ENCODE measurements at regions not wholly inside any gene's neighbourhood (a gene's known extent, or its start where the extent isn't known, plus 50 kb on each side); places are given as distances from the start of the nearest gene placed in this dataset.
A peak's percentile ranks its signal among the peaks of the same experiment; 100 is the strongest.

DNA sequence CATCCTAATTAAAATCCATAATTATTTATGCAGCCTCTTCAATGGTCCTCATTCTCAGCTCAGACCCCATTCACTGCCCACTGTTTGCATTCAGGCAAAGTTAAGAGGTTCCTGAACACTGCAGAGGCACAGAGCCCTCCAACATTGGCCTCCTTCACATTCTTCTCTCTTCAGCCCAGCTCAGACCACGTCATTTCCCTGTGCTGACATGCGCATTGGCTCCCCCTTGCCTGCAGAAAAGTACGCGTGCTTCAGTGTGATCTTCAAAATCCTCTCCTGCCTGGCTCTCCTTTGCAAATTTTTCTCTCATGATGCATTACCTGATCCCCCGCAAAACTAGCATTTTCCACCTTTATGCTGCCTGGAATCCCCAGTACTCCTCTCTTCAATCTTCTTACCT lies 552.3 kb downstream of the NTRK3 start:
- 86% methylated on average over 5 of the region's 5 CpGs; no CpG with 5 or more reads in 1 of the 2 experiments for WGBS, 2 experiments (ENCODE audit: extremely low coverage in 1 of 2, insufficient coverage in 1 of 2, insufficient read length in 1 of 2, insufficient replicate concordance in 2 of 2, low coverage in 1 of 2, low lambda C conversion rate in 2 of 2, missing lambda C conversion rate in 1 of 2)
- H2BK20ac ChIP-seq (ENCODE audit: low read length): no peak overlapping the region
- H3K27me3 ChIP-seq (replicated peaks in 1 of 4; ENCODE audit: control insufficient read depth in 3 of 4, extremely low read depth in 1 of 4, insufficient read depth in 3 of 4, low read length in 3 of 4): no peaks in the 10 kb centered on the region
- no peaks in the 10 kb centered on the region for H4K20me1 ChIP-seq (replicated peaks in 1 of 2; ENCODE audit: control insufficient read depth in 1 of 2, insufficient read depth in 2 of 2, low read length in 2 of 2)
- H3K4me2 ChIP-seq (ENCODE audit: insufficient read depth in 1 of 2, low read depth in 2 of 2, low read length in 2 of 2): no peak overlapping the region
- H3K14ac ChIP-seq (ENCODE audit: insufficient read length): no peak overlapping the region
- H2BK5ac ChIP-seq (ENCODE audit: low read depth, low read length): no peak overlapping the region
- no peaks in the 10 kb centered on the region for H3K79me2 ChIP-seq (ENCODE audit: control insufficient read depth in 1 of 2, insufficient read depth in 2 of 2, low read length in 2 of 2)
- peaks cover 0 to 2% (median 0%) of the 10 kb centered on the region in 4 experiments; a peak in 1 of 7 replicates for H3K4me1 ChIP-seq (replicated peaks in 1 of 4; ENCODE audit: control insufficient read depth in 3 of 4, insufficient read depth in 4 of 4, low read length in 3 of 4)
- no peak overlapping the region for H2AK5ac ChIP-seq (ENCODE audit: low read depth, low read length)
- H2BK12ac ChIP-seq (ENCODE audit: low read depth, low read length): no peak overlapping the region
- no peak overlapping the region for H3K18ac ChIP-seq (ENCODE audit: extremely low read depth, low read length)
- H3K9ac ChIP-seq (replicated peaks in 1 of 4; ENCODE audit: extremely low read depth in 1 of 4, low read depth in 3 of 4, low read length in 3 of 4): no peak overlapping the region
- no peak overlapping the region for H4K5ac ChIP-seq (ENCODE audit: insufficient read length, low read depth, low read length)
- H4K91ac ChIP-seq (replicated peaks; ENCODE audit: insufficient read length, low read length): no peak overlapping the region
- no peak overlapping the region for H3K23ac ChIP-seq (ENCODE audit: insufficient read length)
- H3K27ac ChIP-seq (ENCODE audit: low read depth, low read length): no peak overlapping the region
- 0 out of 2 replicates have a peak overlapping the region, but pooled peaks have one; percentile 46 for H2AFZ ChIP-seq (ENCODE audit: low read length)
- no peaks in the 10 kb centered on the region for H3K79me1 ChIP-seq (ENCODE audit: low read depth, low read length)
- H3K36me3 ChIP-seq (ENCODE audit: control insufficient read depth in 2 of 4, insufficient read depth in 4 of 4, low read length in 3 of 4): no peaks in the 10 kb centered on the region
- no peak overlapping the region for H3K4ac ChIP-seq (replicated peaks; ENCODE audit: insufficient read length, low read depth, low read length)
- no peak overlapping the region for H3K4me3 ChIP-seq (ENCODE audit: extremely low read depth in 1 of 4, insufficient read depth in 2 of 4, low read depth in 3 of 4, low read length in 4 of 4)
- H2BK15ac ChIP-seq (ENCODE audit: low read length): no peak overlapping the region
- H3K56ac ChIP-seq (replicated peaks; ENCODE audit: insufficient read length, low read depth, low read length): no peak overlapping the region
- no peak for DNase-seq (ENCODE audit: low read depth in 1 of 2, low spot score in 2 of 2)
- ChIA-PET CTCF (ENCODE audit: partially characterized antibody) (interaction anchor here (1.3 kb wide), 1 partner anchor 12 kb away, joined by 10 read pairs; no protein-coding TSS in a partner anchor), POLR2A (ENCODE audit: partially characterized antibody) (no interaction called here)
- FAIRE-seq: no peak
- H2BK120ac ChIP-seq (replicated peaks; ENCODE audit: low read depth, low read length): no peak overlapping the region
- H3K23me2 ChIP-seq (ENCODE audit: low read depth, low read length): no peaks in the 10 kb centered on the region
- no peak overlapping the region for H4K8ac ChIP-seq (ENCODE audit: extremely low read depth, insufficient read depth, low read length)
- no peaks in the 10 kb centered on the region for H3K9me3 ChIP-seq (ENCODE audit: insufficient read depth in 2 of 2, low read depth in 1 of 2, low read length in 1 of 2)
- TF ChIP-seq ZNF274 (IDR thresholded peaks at IDR 0.05; ENCODE audit: borderline replicate concordance, extremely low read depth, low read length): no peak
- TF ChIP-seq MAFK (IDR thresholded peaks at IDR 0.05; ENCODE audit: low read depth, low read length): no peak
- TF ChIP-seq, protein P1, sequence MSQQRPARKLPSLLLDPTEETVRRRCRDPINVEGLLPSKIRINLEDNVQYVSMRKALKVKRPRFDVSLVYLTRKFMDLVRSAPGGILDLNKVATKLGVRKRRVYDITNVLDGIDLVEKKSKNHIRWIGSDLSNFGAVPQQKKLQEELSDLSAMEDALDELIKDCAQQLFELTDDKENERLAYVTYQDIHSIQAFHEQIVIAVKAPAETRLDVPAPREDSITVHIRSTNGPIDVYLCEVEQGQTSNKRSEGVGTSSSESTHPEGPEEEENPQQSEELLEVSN (IDR thresholded peaks at IDR 0.05): no peak
- TF ChIP-seq, protein P2, sequence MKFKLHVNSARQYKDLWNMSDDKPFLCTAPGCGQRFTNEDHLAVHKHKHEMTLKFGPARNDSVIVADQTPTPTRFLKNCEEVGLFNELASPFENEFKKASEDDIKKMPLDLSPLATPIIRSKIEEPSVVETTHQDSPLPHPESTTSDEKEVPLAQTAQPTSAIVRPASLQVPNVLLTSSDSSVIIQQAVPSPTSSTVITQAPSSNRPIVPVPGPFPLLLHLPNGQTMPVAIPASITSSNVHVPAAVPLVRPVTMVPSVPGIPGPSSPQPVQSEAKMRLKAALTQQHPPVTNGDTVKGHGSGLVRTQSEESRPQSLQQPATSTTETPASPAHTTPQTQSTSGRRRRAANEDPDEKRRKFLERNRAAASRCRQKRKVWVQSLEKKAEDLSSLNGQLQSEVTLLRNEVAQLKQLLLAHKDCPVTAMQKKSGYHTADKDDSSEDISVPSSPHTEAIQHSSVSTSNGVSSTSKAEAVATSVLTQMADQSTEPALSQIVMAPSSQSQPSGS (IDR thresholded peaks at IDR 0.05; ENCODE audit: low read length): no peak
- TF ChIP-seq CREB1 (IDR thresholded peaks at IDR 0.05): no peak
- TF ChIP-seq TBP (IDR thresholded peaks at IDR 0.05; ENCODE audit: low read depth, low read length): no peak
- no peak for TF ChIP-seq KDM1A (IDR thresholded peaks at IDR 0.05; ENCODE audit: borderline replicate concordance, low read length)
- TF ChIP-seq EP300 (IDR thresholded peaks at IDR 0.05; ENCODE audit: borderline replicate concordance in 1 of 2, low read depth in 2 of 2, low read length in 2 of 2): no peak
- TF ChIP-seq SAP30 (IDR thresholded peaks at IDR 0.05; ENCODE audit: insufficient read depth, insufficient replicate concordance, low read length): no peak
